CD4-positive, alpha-beta T cell treated with Interleukin-4 for 1 hour (primary cell): ENCODE measurements at regions not wholly inside any gene's neighbourhood (a gene's known extent, or its start where the extent isn't known, plus 50 kb on each side); places are given as distances from the start of the nearest gene placed in this dataset.

Source experiments
- DNase-seq, 2 donors: peaks; one replicate each; pipeline ENCODE4 v3.0.0-alpha.2; 2020 to 2022

DNA sequence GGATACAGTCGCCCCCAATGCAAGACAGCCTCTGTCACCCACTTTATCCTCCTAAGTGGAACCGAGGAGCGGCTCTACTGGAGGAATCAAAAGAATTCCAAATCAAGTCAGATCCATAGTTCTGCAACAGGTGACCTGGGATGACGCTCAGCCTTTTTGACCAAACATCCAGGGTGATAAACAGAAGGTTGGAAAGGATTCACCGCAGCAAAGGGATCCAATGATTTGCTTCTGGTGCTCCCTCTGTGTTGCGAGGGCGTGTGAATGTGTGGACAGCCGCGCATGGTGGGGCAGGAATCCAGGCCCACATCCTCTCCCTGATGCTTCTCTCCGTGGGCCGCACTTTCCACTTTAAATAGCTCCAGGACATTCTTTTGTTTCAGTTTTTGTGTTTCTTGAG, 116.8 kb upstream of the CDH4 start:
- no peak for DNase-seq

DNA sequence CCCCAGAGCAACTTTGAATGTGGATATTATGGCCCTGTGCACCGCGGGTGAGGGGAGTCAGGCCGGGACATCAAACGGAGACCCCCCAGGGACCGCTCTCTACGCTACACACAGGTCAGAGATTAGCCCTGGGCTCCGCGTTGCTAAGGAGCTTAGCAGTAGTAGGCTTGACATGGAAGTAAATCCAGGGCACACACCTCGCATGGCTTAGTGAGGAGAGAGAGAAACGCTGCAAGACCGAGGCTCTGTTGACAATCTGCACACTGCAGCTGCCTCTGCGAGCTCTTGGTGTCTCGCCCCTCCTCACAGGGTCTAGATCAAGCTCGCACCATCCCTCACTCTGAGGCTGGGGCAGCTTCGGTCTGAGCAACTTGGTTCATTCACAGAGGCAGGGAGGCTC, 116.1 kb upstream of the CDH4 start:
- no peak for DNase-seq

DNA sequence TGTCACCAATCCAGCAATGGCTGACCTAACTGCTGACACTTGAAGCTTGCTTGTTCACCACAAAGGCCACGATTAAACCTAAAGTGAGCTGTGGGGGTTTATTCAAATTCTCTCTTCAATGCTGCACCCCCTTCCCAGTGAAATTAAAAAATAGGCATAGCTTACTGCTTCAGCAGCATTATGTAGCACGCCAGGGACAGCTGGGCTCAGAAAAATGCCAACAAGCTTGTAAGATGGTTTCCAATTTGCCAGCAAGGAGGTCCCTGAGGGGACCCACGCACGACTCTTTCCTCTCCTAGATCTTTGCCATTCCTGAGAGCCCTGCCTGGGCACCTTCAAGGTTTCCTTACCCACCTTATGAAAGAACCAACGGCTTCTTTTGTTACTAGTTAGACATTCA, 113.5 kb upstream of the CDH4 start:
- no peak for DNase-seq

DNA sequence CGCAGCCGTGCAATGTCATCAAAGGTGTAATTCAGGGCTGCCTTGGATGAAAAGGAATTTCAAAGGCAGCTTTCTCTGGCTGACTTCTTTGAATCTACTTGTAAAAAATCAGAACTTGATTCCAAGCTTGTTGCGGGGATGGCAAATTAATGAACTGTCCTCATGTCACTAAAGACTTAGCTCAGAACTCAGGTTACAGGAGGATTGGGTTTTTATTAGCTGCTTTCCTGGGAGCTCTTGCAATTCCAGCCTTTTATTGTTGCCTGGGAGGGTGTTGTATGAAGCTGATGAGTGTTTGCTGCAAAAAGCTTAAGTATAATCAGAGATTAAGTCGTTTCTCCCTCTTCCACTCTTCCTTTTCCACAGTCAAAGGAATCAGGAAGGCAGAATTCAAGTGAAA, 113.0 kb upstream of the CDH4 start:
- DNase-seq: no peak

DNA sequence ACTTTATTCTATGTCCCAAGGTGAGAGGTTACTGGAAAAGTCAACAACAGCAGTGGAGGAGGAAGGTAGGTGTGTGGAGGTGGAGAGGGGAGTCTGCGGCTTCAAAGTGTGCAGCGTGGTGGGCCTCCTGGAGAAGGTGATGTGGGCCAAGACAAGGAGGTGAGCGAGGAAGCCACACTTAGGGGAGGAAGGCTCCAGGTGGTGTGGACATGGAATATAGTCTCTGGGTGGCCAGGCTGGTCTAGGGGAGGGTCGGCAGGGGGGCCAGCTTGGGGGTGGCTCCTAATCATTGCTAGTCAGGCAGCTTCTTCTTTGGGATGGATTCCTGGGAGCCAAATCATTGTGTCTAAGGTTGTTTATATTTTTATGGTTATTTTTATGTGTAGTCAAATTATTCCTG, 111.5 kb upstream of the CDH4 start:
- DNase-seq: no peak

DNA sequence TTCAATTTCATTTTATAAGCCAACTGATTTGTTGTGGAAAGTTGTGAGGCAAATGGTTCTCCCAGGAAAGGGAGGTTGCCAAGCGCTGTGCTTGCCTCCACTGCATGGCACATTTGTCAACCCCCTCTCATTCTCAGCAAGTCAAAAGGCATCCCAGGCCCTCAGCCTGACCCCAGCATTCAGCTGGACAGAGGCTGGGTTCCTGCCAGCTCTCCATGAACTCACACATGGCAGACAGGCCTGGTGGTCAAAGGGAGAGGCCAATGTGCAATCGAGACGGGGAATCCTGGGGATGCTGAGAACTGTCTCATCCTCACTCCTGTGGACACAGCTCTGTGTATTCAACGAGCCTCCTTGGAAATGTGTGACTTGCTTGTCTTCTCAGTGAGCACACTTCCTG, 106.0 kb upstream of the CDH4 start:
- DNase-seq: no peak

DNA sequence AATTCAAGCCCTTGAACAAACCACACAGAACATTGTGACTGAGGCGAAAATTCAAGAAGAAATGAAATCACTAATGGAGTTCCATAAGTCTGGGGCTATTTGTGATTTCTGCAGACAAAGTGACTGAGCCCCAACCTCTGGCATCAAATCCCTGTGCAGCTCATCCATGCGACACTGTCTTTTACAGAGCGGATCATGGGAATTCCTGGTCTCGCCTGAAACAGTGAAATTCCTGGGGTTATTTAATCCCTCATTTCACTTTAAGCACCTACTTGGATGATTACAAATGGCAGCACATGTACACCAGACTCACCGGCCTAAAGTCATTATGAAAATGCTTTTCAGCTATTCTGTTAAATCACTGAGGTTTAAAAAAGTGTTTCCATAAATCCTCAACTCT, 102.4 kb upstream of the CDH4 start:
- DNase-seq: no peak

DNA sequence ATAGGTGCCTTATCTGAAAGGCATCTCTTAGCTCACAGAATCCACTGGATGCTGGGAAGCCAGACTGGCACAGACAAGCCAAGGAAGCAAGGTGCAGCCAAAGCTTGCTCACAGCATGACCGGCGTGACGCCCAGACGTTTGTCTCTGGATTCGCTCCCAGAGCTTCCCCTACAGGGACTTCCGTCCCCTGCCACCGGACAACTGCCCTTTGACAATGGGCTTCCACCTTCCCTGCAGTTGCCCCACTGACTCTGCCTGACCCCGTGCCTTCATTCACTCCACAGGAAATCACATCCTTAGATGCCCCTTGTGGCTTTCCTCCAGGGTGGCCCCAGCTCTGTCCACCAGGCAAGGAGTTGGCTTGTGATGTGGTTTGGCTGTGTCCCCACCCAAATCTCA, 94.8 kb upstream of the CDH4 start:
- no peak for DNase-seq

DNA sequence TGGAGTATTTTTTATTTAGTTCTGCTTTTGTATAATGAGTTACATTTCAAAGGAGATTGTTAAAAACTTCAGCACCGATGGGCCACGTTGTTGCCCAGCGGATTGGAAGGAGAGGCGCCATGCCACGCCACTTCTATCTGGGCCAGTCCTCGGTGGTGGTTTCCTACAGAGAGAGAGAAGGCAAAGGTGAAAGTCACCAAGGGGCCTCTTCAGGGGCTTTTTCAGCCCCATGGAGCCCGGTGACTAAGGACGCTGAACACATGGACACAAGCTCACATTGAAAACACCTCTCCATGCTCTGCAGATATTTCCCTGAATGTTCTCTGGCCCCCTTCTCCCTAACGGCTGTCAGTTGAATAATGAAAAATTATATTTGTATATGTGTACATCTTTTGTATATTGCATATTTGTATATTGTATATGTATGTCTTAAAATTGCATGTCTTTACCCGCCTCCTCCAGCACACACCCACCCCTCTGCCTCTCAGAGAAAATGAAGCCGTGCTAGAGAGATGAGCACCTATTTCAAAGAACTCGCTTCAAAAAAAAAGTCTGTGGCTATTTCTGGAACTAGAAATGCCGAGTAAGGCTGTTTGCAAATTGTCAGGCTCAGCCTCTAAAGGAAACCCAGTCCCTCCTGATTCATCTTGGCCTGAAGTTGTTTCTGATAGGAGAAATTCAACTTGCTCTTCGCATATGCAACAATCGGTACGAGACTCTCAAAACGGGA, 91.9 kb upstream of the CDH4 start:
- no peak for DNase-seq

DNA sequence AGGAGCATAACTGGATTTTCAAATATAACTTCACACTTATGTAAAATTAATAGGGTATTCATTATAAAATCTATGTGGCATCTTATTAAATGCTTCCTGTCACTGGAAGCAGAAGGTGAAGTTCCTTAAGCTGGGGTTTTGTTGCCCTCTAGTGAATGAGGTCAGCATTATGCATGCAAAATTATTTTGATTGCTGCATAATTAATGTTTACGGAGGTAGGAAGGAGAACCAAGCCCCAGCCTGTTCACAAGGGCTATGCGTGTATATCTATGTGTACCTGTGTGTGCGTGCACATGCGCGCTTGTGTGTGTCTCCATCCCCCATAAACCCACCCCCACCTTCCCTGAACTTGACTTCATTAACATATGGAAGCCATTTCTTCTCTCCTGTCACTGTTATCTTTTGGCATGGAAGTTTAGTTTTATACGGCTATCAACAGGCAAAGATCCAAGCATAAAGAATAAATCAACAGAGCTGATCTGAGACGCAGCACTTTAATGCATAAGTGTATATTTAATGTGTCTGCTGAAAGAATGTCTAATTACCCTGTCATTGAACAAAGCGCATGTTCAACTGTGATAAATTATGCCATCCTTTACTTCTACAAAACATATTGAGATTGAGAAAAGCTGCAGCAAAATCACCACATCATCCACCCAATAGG, 90.2 kb upstream of the CDH4 start:
- no peak for DNase-seq

DNA sequence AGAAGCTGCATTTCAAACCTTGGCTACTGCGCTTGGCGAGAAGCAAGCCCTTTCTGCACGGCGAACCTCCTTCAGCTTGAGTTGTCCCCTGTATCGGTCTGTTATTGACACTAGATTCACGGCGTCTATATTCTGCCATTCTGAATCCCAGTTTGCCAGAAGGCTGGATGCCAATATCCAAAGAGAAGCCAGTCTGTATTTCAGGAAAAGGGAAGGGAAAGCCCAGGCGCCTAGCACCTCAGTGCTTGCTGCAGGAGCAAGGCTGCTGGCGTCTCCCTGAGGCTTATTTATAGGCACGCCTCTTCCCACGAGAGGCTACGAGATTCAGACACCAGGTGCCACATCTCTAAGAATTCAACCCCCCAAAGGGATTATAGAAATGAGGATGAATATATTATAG, 89.6 kb upstream of the CDH4 start:
- no peak for DNase-seq

DNA sequence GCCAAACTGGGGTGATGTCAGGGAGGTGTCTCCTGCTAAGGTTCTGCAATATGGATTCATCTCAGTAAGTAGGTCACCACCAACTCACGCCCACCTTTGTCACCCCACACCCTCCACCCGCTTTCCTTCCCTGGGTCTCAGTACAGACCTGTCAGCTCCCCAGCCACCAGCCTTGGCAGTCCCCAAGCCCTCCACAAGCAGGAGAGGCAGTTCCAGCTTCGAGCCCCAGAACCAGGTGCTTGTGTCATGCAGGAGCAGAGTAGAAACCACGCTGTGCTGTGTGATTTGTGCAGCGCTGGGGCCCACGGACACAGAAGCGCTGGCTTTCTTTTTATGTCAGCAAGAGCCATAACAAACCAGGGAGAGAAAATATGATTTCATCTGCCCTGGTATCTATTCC, 89.0 kb upstream of the CDH4 start:
- no peak for DNase-seq

DNA sequence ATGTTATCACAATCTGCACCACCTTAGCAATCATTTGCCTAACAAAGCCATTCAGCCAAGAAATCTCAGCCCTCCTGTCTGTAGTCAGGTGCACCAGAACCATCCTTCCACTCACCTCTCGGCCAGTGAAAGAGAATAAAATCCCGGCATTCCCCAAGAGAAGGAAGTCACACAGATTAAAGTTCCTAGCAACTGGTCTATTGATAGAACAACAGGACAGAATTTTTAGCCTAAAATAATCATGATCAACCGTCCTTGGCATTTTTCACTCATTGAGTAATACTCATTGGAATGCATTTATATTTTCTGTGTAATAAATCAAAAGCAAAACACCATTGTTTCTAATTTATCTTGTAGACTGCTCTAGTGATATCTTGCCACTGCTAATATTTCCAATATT, 85.7 kb upstream of the CDH4 start:
- DNase-seq: no peak

DNA sequence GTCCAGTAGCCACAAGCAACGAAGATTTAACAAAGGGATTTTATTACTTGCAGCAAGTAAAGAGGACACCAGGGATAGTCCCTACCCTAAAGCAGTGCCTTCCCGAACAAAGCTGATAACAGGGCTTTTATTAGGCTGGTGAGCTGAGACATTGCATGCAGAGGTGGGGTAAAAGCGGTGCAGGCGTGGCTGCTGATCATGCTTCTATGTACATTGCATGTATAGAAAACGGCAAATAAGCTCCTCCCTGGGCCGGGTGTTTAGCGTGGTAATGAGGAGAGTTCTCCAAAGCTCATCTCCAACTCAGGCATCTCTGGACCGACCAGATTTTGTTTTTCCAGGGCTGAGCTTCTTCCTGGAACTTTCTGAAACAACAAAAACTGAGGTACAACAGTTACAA, 83.5 kb upstream of the CDH4 start:
- DNase-seq: no peak

DNA sequence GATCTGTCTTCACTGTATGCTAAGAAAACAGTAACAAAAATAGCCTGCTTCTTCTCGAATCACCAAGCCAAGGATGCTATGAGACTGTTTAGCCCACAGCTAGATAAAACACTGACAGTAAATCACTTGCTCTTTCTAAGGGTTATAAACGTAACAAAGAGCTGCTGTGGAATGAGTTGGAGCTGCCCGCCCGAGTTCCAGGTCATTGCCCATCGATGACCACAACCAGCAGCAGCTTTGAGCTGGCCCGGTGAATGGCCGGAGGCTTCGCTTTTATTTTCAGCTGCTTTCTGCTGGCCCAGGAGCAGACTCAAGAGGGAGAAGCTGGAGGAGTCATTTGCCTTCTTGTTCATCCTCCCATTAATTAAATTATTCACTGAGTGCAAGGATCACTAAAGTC, 82.2 kb upstream of the CDH4 start:
- DNase-seq: no peak

DNA sequence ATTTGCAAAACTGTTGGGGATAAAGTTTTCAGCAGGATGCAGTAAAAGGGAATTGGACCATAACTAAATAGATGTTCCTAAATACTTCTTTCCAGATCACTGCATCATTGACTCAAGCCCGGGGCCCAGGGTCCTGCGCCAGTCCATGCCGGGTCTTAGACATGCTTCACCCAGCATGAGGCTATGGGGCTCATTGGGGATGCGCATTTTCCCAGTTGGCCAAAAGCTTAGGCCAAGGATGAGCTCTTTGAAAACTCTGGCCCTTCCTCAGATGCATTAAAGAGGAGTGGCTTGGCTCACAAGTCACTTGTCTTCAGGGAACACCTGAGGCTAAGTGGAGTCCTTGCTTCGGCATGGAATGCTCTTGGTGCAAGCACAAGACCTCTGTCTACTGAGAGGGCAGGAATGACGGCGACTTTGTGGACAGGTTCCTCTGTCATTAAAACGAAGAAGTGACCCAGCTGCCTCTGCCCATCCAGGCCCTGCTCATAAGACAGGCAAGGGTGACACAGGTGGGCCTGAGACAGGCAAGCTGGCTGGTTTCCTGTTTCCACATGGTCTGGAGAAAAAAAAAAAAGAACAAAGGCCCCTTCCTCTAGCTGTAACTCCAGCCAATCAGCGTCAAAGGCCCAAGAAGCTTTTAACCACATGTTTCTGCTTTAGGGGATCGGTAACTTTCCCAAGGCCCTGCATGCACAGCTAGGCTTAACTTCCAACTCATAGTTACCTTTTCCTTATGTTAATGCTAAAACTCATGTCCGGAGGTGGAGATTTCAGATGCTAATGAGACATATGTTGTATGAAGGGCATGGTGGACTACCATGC, 81.4 kb upstream of the CDH4 start:
- DNase-seq: no peak

DNA sequence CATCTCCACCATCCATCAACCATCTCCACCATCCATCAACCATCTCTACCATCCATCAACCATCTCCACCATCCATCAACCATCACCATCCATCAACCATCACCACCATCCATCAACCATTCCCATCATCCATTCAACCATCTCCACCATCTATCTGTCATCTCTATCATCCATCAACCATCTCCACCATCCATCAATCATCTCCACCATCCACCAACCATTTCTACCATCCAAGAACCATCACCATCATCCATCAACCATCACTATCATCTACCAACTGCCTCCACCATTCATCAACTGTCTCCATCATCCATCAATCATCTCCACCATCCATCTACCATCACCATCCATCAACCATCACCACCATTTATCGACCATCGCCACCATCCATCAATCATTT, 78.8 kb upstream of the CDH4 start:
- no peak for DNase-seq

DNA sequence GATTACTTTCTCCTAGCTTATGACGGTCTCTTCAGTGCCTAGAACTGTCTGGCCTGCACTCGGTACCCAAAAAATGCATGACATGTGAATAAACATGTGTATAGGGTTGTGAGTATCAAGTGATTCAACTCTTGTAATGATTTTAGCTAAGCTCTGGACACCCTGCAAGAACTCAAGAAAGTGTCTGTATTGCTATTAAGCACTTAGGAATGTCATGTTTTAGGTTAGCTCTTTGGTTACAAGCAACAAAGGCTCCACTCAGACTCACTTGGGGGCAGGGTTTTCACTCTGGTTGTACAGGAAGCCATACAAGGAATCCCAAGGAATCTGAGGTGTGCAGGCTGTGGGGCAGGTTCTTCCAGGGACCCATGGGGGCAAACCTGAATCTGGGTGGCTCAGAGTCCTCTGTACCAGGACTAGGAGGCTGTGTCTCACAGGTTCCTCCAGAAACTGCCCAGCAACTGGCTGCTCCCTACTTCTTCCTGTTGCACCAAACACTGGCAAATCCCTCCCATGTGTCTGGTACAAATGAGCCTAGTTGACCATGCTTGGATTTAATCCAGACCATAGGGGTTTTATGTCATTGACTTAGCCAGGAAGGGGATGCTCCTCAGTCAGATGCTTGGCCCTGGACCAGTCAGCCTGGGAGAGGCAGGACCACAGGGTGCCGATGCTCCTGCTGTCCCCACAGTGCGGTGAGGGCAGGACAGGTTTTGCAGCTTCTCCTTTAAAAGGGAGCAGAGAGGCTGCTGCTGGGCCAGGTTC, 77.9 kb upstream of the CDH4 start:
- no peak for DNase-seq

DNA sequence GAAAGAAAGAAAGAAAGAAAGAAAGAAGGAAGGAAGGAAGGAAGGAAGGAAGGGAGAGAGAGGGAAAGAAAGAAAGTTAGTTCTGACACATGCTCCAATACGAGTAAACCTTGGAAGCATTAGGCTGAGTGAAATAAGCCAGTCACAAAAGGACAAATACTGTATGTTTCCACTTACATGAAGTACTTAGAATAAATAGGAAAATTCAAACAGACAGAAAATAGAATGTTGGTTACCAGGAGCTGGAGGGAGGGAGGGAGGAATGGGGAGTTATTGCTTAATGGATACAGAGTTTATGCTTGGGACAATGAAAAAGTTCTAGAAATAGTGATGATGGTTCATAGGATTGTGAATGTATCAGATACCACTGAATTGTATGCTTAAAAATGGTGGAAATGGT, 75.2 kb upstream of the CDH4 start:
- no peak for DNase-seq

DNA sequence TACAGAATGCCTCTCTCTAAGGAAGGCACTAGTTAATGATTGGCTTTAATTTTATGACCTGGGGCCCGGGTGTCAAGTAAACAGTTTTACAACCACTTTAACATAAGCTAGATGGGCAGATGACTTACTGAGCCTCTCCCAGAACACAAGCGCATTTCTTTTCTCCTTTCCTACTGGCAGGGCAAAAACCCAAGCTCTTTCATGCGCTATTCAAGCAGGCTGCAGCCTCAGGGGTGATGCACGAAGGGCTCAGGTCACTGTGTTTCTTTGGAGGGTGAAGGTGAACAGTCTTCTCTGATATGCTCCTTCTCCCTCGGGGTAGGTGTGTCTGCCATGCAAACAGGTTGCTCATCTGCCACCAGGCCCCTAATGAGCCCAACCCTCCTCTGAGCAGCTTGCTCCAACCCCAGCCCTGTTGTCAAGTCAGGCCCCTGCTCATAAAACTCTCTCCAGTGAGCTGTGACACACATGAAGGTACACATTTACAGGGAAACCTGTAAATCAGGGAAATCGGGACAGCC, 73.5 kb upstream of the CDH4 start:
- DNase-seq: no peak

DNA sequence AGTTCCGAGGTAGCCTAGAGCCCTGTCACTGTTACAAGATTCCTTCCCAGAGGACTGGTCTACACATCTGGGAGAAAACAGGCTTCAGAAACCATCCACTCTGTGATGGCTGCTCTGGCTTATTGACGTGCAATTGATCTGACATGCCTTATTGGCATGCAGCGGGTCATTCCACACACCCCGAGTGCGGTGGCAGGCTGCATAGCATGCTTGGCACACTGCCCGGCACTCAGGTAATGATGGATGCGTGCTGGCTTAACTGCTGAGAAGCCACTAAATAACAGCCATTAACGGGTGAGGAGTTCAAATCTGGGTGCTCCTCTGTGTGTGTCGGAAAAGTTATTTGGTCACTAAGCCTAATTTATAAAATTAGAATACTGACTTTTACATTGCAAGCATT, 67.9 kb upstream of the CDH4 start:
- no peak for DNase-seq

DNA sequence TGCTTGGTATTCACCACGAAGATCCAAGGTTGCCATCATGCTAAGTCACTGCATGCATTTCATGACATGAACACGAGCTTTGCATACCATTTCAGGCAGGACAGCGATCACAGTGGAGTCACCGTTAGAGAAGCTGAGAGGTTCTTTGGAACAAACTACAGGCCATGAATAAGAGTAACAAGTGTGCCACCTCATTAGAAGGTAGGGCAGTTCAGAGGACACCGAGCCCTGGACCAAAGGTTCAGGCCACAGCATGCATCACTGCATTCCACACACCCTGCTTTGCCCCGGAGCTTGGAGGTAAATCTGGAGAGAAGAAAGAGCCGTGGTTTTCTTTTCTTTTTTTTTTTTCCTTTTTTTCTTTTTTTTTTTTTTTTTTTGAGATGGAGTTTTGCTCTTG, 66.9 kb upstream of the CDH4 start:
- DNase-seq: no peak
